Esophagus (tissue), 2 donors: ENCODE measurements at regions not wholly inside any gene's neighbourhood (a gene's known extent, or its start where the extent isn't known, plus 50 kb on each side); places are given as distances from the start of the nearest gene placed in this dataset.
"Not testable (repeated sequence)": the region's sequence is repeated elsewhere in the genome, so short reads cannot be mapped to it uniquely, and the experiment has no call there.

ENCODE experiments used
- H3K27ac ChIP-seq, 2 donors: one replicate each; pipeline ENCODE4 v1.5.1; 2013; ENCODE audit warnings: low read depth in 2 of 2, mild to moderate bottlenecking in 2 of 2, inconsistent platforms in 1 of 2, low read length in 1 of 2, moderate library complexity in 1 of 2
- H3K27me3 ChIP-seq, 2 donors: one replicate each; pipeline ENCODE4 v1.6.1; 2013; ENCODE audit warnings: low read length in 2 of 2, control low read depth in 1 of 2, mild to moderate bottlenecking in 1 of 2; ENCODE audit not compliant: insufficient read depth in 2 of 2, control insufficient read depth in 1 of 2
- H3K36me3 ChIP-seq, 2 donors: one replicate each; pipeline ENCODE4 v1.6.1; 2013; ENCODE audit warnings: low read length in 1 of 2; ENCODE audit not compliant: control insufficient read depth in 2 of 2, insufficient read depth in 2 of 2
- H3K4me1 ChIP-seq, 2 donors: one replicate each; pipeline ENCODE4 v1.6.1; 2013; ENCODE audit warnings: low read length in 1 of 2; ENCODE audit not compliant: control insufficient read depth in 2 of 2, insufficient read depth in 2 of 2
- H3K4me3 ChIP-seq, 2 donors: one replicate each; pipeline ENCODE4 v1.5.1; 2013; ENCODE audit warnings: low read length in 2 of 2, mild to moderate bottlenecking in 2 of 2, low read depth in 1 of 2, moderate library complexity in 1 of 2
- H3K9me3 ChIP-seq, 2 donors: one replicate each; pipeline ENCODE4 v1.6.1; 2013; ENCODE audit warnings: mild to moderate bottlenecking in 2 of 2, low read depth in 1 of 2, low read length in 1 of 2, moderate library complexity in 1 of 2; ENCODE audit not compliant: control insufficient read depth in 2 of 2, insufficient read depth in 1 of 2
- WGBS, 2 donors: extraction: QIAGEN DNeasy Blood & Tissue Kit; methylation state at CpG; one replicate each; pipeline ENCODE4 v1.1.7; 2013; 5-methylcytosine and 5-hydroxymethylcytosine counted together
- donor health status: healthy with polysubstance abuse.
- donor health status: Bipolar disorder and iron deficiency.

GRCh38 chr5:104843822-104844221, 1281.2 kb upstream of the NUDT12 start:
- WGBS, 2 donors, result 25 to 30% methylated on average over 2 of the region's 2 CpGs
- no peaks in the 10 kb centered on the region for H3K4me1 ChIP-seq
- no peaks in the 10 kb centered on the region for H3K36me3 ChIP-seq
- no peak overlapping the region for H3K4me3 ChIP-seq
- no peaks in the 10 kb centered on the region for H3K27me3 ChIP-seq
- no peak overlapping the region for H3K27ac ChIP-seq
- H3K9me3 ChIP-seq, result peaks cover 2 to 3% of the 10 kb centered on the region in 2 donors

- no peak overlapping the region for H3K27ac ChIP-seq
- WGBS, 2 donors, result 49 to 64% methylated on average over 1 of the region's 1 CpG
These were observed 1277.7 kb upstream of the NUDT12 start for GRCh38 chr5:104840284-104840683.

GRCh38 chr5:104831515-104831914, 1268.9 kb upstream of the NUDT12 start:
- H3K36me3 ChIP-seq, H3K9me3 ChIP-seq, H3K4me1 ChIP-seq, H3K4me3 ChIP-seq, H3K27me3 ChIP-seq, H3K27ac ChIP-seq: not testable (repeated sequence)
- 90 to 96% methylated on average over 3 of the region's 3 CpGs for WGBS, 2 donors

More at GRCh38 chr5:104840284-104840683, 1277.7 kb upstream of the NUDT12 start:
- Histone ChIP-seq H3K9me3 (peaks cover 0 to 3% of the 10 kb centered on the region in 2 donors), H3K4me1 (no peaks in the 10 kb centered on the region), H3K36me3 (no peaks in the 10 kb centered on the region), H3K4me3 (no peak overlapping the region), H3K27me3 (no peaks in the 10 kb centered on the region)

GRCh38 chr5:104821606-104822005, 1259.0 kb upstream of the NUDT12 start:
- H3K36me3 ChIP-seq, result no peaks in the 10 kb centered on the region
- no peaks in the 10 kb centered on the region for H3K27me3 ChIP-seq
- H3K4me3 ChIP-seq, result no peak overlapping the region
- no peak overlapping the region for H3K27ac ChIP-seq
- H3K4me1 ChIP-seq, result no peaks in the 10 kb centered on the region
- no peaks in the 10 kb centered on the region for H3K9me3 ChIP-seq

- Histone ChIP-seq H3K27me3 (no peaks in the 10 kb centered on the region), H3K4me3 (no peak overlapping the region), H3K4me1 (no peaks in the 10 kb centered on the region), H3K9me3 (no peaks in the 10 kb centered on the region), H3K36me3 (no peaks in the 10 kb centered on the region), H3K27ac (no peak overlapping the region)
- 38 to 46% methylated on average over 1 of the region's 1 CpG for WGBS, 2 donors
These were observed 1254.5 kb upstream of the NUDT12 start for GRCh38 chr5:104817127-104817526.

- Histone ChIP-seq H3K27ac (no peak overlapping the region), H3K4me1 (no peaks in the 10 kb centered on the region), H3K36me3 (no peaks in the 10 kb centered on the region), H3K27me3 (no peaks in the 10 kb centered on the region), H3K4me3 (no peak overlapping the region), H3K9me3 (peaks cover 0 to under 1% of the 10 kb centered on the region in 2 donors)
- WGBS, 2 donors, result 12 to 25% methylated on average over 1 of the region's 1 CpG
These were observed 1252.6 kb upstream of the NUDT12 start for GRCh38 chr5:104815212-104815611.

GRCh38 chr5:104800440-104801048, 1238.0 kb upstream of the NUDT12 start:
- Histone ChIP-seq H3K27me3 (no peaks in the 10 kb centered on the region), H3K4me3 (no peak overlapping the region), H3K36me3 (no peaks in the 10 kb centered on the region), H3K9me3 (peaks cover 2% of the 10 kb centered on the region in 2 donors), H3K4me1 (no peaks in the 10 kb centered on the region), H3K27ac (no peak overlapping the region)
- 73 to 74% methylated on average over 4 of the region's 4 CpGs for WGBS, 2 donors

GRCh38 chr5:104793755-104794080, 1231.1 kb upstream of the NUDT12 start:
- H3K4me1 ChIP-seq, result no peaks in the 10 kb centered on the region
- no peaks in the 10 kb centered on the region for H3K36me3 ChIP-seq
- H3K4me3 ChIP-seq, result no peak overlapping the region
- H3K9me3 ChIP-seq, result no peaks in the 10 kb centered on the region
- no peaks in the 10 kb centered on the region for H3K27me3 ChIP-seq
- H3K27ac ChIP-seq, result no peak overlapping the region

- no peaks in the 10 kb centered on the region for H3K4me1 ChIP-seq
- H3K27me3 ChIP-seq, result no peaks in the 10 kb centered on the region
- WGBS, 2 donors, result 66 to 73% methylated on average over 4 of the region's 4 CpGs
- no peak overlapping the region for H3K4me3 ChIP-seq
- no peak overlapping the region for H3K27ac ChIP-seq
- H3K36me3 ChIP-seq, result no peaks in the 10 kb centered on the region
- no peaks in the 10 kb centered on the region for H3K9me3 ChIP-seq
These were observed 1230.6 kb upstream of the NUDT12 start for GRCh38 chr5:104793031-104793754.

GRCh38 chr5:104789366-104789765, 1226.8 kb upstream of the NUDT12 start:
- Histone ChIP-seq H3K4me1 (no peaks in the 10 kb centered on the region), H3K27ac (no peak overlapping the region), H3K4me3 (no peak overlapping the region), H3K36me3 (no peaks in the 10 kb centered on the region), H3K9me3 (no peaks in the 10 kb centered on the region), H3K27me3 (no peaks in the 10 kb centered on the region)
- WGBS, 2 donors, result 32 to 72% methylated on average over 1 of the region's 1 CpG
